ENCODE measurements at regions not wholly inside any gene's neighbourhood (a gene's known extent, or its start where the extent isn't known, plus 50 kb on each side); places are given as distances from the start of the nearest gene placed in this dataset.
"Not testable (repeated sequence)": the region's sequence is repeated elsewhere in the genome, so short reads cannot be mapped to it uniquely, and the experiment has no call there.

DNA sequence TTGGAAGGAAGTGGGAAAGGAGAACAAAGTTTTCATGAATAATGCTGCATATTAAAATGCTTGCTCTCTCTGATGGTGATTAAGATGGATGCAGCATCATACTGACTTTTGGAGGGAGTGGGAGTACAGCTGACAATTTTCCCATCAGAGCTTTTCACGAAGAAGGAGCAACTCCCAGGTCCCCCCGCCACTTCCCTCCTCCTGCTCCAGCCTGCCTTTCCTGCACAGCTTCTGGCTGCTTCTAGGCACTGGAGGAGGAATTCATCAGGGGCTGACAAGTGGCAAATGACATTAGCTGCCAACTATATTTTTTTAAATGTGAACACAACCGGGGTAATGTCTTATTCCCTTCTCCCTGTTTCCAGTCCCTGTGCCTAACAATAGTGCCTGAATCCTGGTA is 477.9 kb downstream of the SHISA9 start:
- no peak for DNase-seq
- Histone ChIP-seq H3K9me3 (no peaks in the 10 kb centered on the region), H3K4me3 (no peak overlapping the region), H3K27me3 (no peaks in the 10 kb centered on the region), H3K27ac (no peak overlapping the region), H3K4me1 (no peaks in the 10 kb centered on the region), H3K36me3 (ENCODE audit: low read depth, missing control alignments) (no peaks in the 10 kb centered on the region)
- WGBS, 2 donors: 49 to 58% methylated on average over 3 of the region's 3 CpGs
- no peak for TF ChIP-seq POLR2A (IDR thresholded peaks at IDR 0.05)
- TF ChIP-seq, protein P1, sequence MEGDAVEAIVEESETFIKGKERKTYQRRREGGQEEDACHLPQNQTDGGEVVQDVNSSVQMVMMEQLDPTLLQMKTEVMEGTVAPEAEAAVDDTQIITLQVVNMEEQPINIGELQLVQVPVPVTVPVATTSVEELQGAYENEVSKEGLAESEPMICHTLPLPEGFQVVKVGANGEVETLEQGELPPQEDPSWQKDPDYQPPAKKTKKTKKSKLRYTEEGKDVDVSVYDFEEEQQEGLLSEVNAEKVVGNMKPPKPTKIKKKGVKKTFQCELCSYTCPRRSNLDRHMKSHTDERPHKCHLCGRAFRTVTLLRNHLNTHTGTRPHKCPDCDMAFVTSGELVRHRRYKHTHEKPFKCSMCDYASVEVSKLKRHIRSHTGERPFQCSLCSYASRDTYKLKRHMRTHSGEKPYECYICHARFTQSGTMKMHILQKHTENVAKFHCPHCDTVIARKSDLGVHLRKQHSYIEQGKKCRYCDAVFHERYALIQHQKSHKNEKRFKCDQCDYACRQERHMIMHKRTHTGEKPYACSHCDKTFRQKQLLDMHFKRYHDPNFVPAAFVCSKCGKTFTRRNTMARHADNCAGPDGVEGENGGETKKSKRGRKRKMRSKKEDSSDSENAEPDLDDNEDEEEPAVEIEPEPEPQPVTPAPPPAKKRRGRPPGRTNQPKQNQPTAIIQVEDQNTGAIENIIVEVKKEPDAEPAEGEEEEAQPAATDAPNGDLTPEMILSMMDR (IDR thresholded peaks at IDR 0.05): no peak
- intact Hi-C loops (cut with DNase I; ENCODE audit: low total_unique reads): no loop called here

DNA sequence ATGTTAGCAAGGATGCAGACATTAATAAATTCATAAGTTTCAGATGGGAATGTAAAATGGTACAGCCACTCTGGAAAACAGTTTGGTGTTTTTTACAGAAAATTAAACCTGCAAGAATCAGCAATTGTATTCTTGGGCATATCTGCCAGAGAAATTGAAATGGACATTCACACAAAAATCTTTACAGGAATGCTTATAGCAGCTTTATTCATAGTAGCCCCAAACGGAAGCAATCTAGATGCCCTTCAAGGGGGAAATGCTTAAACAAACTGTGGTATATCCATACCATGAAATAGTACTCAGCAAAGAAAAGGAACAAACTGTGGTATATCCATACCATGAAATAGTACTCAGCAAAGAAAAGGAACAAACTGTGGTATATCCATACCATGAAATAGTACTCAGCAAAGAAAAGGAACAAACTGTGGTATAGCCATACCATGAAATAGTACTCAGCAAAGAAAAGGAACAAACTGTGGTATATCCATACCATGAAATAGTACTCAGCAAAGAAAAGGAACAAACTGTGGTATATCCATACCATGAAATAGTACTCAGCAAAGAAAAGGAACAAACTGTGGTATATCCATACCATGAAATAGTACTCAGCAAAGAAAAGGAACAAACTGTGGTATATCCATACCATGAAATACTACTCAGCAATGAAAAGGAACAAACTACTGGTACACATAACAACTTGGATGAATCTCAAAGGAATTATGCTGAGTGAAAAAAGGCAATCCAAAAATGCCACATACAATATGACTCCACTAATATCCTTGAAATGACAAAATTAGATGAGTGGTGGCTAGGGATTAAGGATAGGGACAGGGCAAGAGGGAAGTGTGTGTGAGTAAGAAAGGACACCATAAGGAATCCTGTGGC is 484.0 kb downstream of the SHISA9 start:
- intact Hi-C loops (cut with DNase I; ENCODE audit: low total_unique reads); H3K4me3 ChIP-seq; H3K9me3 ChIP-seq; DNase-seq; H3K4me1 ChIP-seq; H3K27me3 ChIP-seq; H3K36me3 ChIP-seq (ENCODE audit: low read depth, missing control alignments); H3K27ac ChIP-seq: not testable (repeated sequence)
- WGBS, 2 donors: 82 to 89% methylated on average over 1 of the region's 1 CpG

DNA sequence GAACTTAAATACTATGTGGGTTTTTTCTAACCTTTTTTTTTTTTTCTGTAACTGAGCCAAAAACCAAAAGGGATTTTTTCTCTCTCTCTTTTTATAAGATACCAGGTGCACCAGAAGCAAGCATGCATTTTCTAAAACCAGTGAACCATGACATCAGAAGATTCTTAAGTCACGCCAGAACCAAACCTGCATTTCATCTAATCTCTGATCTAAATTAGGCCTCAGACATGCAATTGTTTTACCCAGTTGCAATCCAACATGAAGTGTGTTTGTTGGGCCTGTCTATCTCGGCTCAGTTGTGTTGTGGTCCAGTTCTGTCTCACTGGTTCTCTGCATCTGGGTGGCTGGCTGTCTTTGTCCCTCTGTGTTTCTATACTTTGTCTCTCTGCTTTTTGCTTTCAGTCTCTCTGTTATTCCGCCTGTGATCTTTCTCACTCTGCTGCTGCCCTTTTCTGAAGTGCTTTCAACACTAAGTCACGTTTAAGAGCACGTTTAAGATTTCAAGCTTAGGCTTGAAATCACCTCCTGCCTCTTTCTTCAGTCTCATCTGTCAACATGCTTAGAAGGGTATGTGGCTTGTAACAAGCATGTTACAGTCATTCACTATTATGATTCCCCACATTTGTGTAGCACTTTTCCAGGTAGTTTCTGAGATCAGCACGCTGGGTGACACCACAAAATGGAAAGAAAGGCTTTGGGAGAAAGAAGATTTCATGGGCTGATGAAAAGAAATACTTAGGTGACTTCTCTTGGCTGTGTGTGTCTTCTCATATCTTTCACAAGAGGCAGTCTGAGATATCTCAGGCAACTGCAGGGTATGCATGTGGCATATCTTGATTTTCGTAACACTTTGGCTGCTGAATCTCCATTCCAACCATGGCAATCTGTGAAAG is 488.9 kb downstream of the SHISA9 start:
- H3K9me3 ChIP-seq: no peaks in the 10 kb centered on the region
- no peak for DNase-seq

DNA sequence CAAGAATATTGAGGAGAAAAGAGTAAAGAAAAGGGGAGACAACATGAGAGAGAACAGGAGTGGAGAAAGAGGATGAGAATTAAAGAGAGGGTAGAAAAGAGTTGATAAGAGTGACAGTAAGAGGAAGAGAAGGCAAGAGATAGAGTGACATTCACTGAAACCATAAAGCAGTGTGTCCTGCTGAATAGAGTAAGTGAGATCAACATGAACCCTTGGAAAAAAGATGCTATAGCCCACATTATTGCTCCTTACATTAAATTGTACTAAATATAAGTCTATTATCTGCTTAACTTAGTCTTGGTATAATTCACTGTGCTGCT is 489.5 kb downstream of the SHISA9 start:
- no peak for DNase-seq
- H3K36me3 ChIP-seq (ENCODE audit: low read depth, missing control alignments): no peaks in the 10 kb centered on the region
- H3K9me3 ChIP-seq: no peaks in the 10 kb centered on the region
- H3K4me1 ChIP-seq: no peaks in the 10 kb centered on the region
- H3K27me3 ChIP-seq: no peaks in the 10 kb centered on the region
- TF ChIP-seq POLR2A (IDR thresholded peaks at IDR 0.05): no peak
- TF ChIP-seq, protein P1 (IDR thresholded peaks at IDR 0.05): no peak
- no peak overlapping the region for H3K27ac ChIP-seq
- intact Hi-C loops (cut with DNase I; ENCODE audit: low total_unique reads): no loop called here
- H3K4me3 ChIP-seq: no peak overlapping the region

More for the DNA sequence above, 488.9 kb downstream of the SHISA9 start:
- Histone ChIP-seq H3K27me3 (no peaks in the 10 kb centered on the region), H3K4me3 (no peak overlapping the region), H3K27ac (no peak overlapping the region), H3K4me1 (no peaks in the 10 kb centered on the region), H3K36me3 (ENCODE audit: low read depth, missing control alignments) (no peaks in the 10 kb centered on the region)
- WGBS, 2 donors: 76 to 79% methylated on average over 7 of the region's 7 CpGs
- TF ChIP-seq, protein P1 (IDR thresholded peaks at IDR 0.05): no peak
- no peak for TF ChIP-seq POLR2A (IDR thresholded peaks at IDR 0.05)
- intact Hi-C loops (cut with DNase I; ENCODE audit: low total_unique reads): no loop called here

DNA sequence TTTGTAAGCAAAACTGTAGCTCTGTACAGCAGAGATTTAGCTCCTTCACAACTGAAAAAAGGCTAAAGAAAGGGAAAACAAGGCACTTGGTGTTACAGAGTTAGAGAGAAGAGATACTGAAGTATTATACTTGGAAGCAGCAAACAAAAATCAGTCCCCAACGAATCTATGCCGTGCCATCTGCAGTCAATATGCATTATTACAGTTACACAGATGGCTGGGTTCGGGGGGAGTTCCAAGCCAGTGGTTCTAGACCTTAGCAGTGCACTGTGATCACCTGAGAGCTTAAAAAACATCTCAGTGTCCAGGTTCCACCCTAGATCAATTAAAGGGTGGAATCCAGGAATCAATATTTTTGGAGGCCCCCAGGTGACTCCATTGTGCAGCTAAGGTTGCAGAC is 489.9 kb downstream of the SHISA9 start:
- Histone ChIP-seq H3K36me3 (ENCODE audit: low read depth, missing control alignments) (no peaks in the 10 kb centered on the region), H3K27ac (no peak overlapping the region), H3K4me1 (no peaks in the 10 kb centered on the region), H3K27me3 (no peaks in the 10 kb centered on the region), H3K9me3 (no peaks in the 10 kb centered on the region), H3K4me3 (no peak overlapping the region)
- TF ChIP-seq, protein P1 (IDR thresholded peaks at IDR 0.05): no peak
- TF ChIP-seq POLR2A (IDR thresholded peaks at IDR 0.05): no peak
- intact Hi-C loops (cut with DNase I; ENCODE audit: low total_unique reads): no loop called here
- WGBS, 2 donors: 79 to 86% methylated on average over 3 of the region's 3 CpGs
- no peak for DNase-seq
